T-helper 2 cell treated with Interferon-gamma antibody and Interleukin-4, amounts not matched to agents 5 μg/mL and 100 μg/mL, for 36 hours (primary cell): ENCODE measurements at regions not wholly inside any gene's neighbourhood (a gene's known extent, or its start where the extent isn't known, plus 50 kb on each side); places are given as distances from the start of the nearest gene placed in this dataset.
"Not testable (repeated sequence)": the region's sequence is repeated elsewhere in the genome, so short reads cannot be mapped to it uniquely, and the experiment has no call there.

ENCODE experiments used
- DNase-seq: peaks from one replicate; pipeline ENCODE4 v3.0.0; 2021; ENCODE audit warnings: low spot score
- H3K27ac Mint-ChIP-seq: one replicate; pipeline ENCODE4 v1.8.0; 2021; ENCODE audit warnings: mild to moderate bottlenecking, mixed read lengths
- H3K27me3 Mint-ChIP-seq: one replicate; pipeline ENCODE4 v1.8.0; 2021; ENCODE audit warnings: low read depth, mixed read lengths
- H3K36me3 Mint-ChIP-seq: one replicate; pipeline ENCODE4 v1.8.0; 2021; ENCODE audit warnings: low read depth, mixed read lengths
- H3K4me1 Mint-ChIP-seq: one replicate; pipeline ENCODE4 v1.8.0; 2021; ENCODE audit warnings: low read depth, mixed read lengths
- H3K4me3 Mint-ChIP-seq: one replicate; pipeline ENCODE4 v1.8.0; 2022; ENCODE audit warnings: mild to moderate bottlenecking, moderate library complexity, mixed read lengths
- H3K9me3 Mint-ChIP-seq: one replicate; pipeline ENCODE4 v1.8.0; 2021; ENCODE audit warnings: mixed read lengths

- not testable (repeated sequence) for H3K27ac Mint-ChIP-seq, DNase-seq, H3K4me3 Mint-ChIP-seq, H3K9me3 Mint-ChIP-seq, H3K27me3 Mint-ChIP-seq
- Mint-ChIP-seq H3K36me3 (peaks cover 14% of the 10 kb centered on the region), H3K4me1 (peaks cover 14% of the 10 kb centered on the region)
These were observed 252.4 kb upstream of the PLGLB2 start for GRCh38 chr2:87495455-87495854.

- peaks cover 16% of the 10 kb centered on the region for H3K4me1 Mint-ChIP-seq
- H3K27me3 Mint-ChIP-seq, H3K4me3 Mint-ChIP-seq, H3K9me3 Mint-ChIP-seq, DNase-seq, H3K27ac Mint-ChIP-seq: not testable (repeated sequence)
- H3K36me3 Mint-ChIP-seq, result peaks cover 12% of the 10 kb centered on the region
These were observed 251.6 kb upstream of the PLGLB2 start for GRCh38 chr2:87496036-87497006.

GRCh38 chr2:87497135-87497534 is 250.8 kb upstream of the PLGLB2 start:
- DNase-seq, H3K9me3 Mint-ChIP-seq: not testable (repeated sequence)

GRCh38 chr2:87497700-87498099 is 250.2 kb upstream of the PLGLB2 start:
- DNase-seq, H3K4me3 Mint-ChIP-seq, H3K36me3 Mint-ChIP-seq, H3K9me3 Mint-ChIP-seq, H3K27ac Mint-ChIP-seq, H3K27me3 Mint-ChIP-seq: not testable (repeated sequence)
- peaks cover 12% of the 10 kb centered on the region for H3K4me1 Mint-ChIP-seq

More at GRCh38 chr2:87497135-87497534, 250.8 kb upstream of the PLGLB2 start:
- H3K4me1 Mint-ChIP-seq, result peaks cover 13% of the 10 kb centered on the region
- not testable (repeated sequence) for H3K36me3 Mint-ChIP-seq, H3K4me3 Mint-ChIP-seq, H3K27me3 Mint-ChIP-seq, H3K27ac Mint-ChIP-seq

- H3K27ac Mint-ChIP-seq, result peak overlapping the region; percentile 69
These were observed 249.6 kb upstream of the PLGLB2 start for GRCh38 chr2:87498169-87498853.

GRCh38 chr2:87498854-87499238 is 249.0 kb upstream of the PLGLB2 start:
- H3K27me3 Mint-ChIP-seq, H3K9me3 Mint-ChIP-seq, H3K4me3 Mint-ChIP-seq, H3K36me3 Mint-ChIP-seq, DNase-seq: not testable (repeated sequence)
- peak overlapping the region; percentile 69 for H3K27ac Mint-ChIP-seq
- H3K4me1 Mint-ChIP-seq, result peaks cover 12% of the 10 kb centered on the region

More at GRCh38 chr2:87498169-87498853, 249.6 kb upstream of the PLGLB2 start:
- H3K9me3 Mint-ChIP-seq, H3K36me3 Mint-ChIP-seq, H3K27me3 Mint-ChIP-seq: not testable (repeated sequence)
- DNase-seq, result peak; percentile 73
- peak overlapping the region; percentile 57 for H3K4me3 Mint-ChIP-seq
- peaks cover 12% of the 10 kb centered on the region for H3K4me1 Mint-ChIP-seq

- DNase-seq, H3K36me3 Mint-ChIP-seq, H3K27me3 Mint-ChIP-seq, H3K9me3 Mint-ChIP-seq, H3K4me1 Mint-ChIP-seq: not testable (repeated sequence)
- H3K27ac Mint-ChIP-seq, result peak overlapping the region; percentile 96
- H3K4me3 Mint-ChIP-seq, result peak overlapping the region; percentile 79
These were observed 248.0 kb upstream of the PLGLB2 start for GRCh38 chr2:87499860-87500259.

GRCh38 chr2:87500421-87500820 is 247.5 kb upstream of the PLGLB2 start:
- not testable (repeated sequence) for H3K36me3 Mint-ChIP-seq, H3K4me1 Mint-ChIP-seq, H3K27me3 Mint-ChIP-seq, DNase-seq, H3K9me3 Mint-ChIP-seq
- H3K27ac Mint-ChIP-seq, result peak overlapping the region; percentile 95
- peak overlapping the region; percentile 79 for H3K4me3 Mint-ChIP-seq

- H3K4me3 Mint-ChIP-seq, H3K9me3 Mint-ChIP-seq, H3K4me1 Mint-ChIP-seq, H3K27me3 Mint-ChIP-seq, DNase-seq, H3K27ac Mint-ChIP-seq, H3K36me3 Mint-ChIP-seq: not testable (repeated sequence)
These were observed 246.9 kb upstream of the PLGLB2 start for GRCh38 chr2:87500951-87501350.

- H3K9me3 Mint-ChIP-seq, H3K4me1 Mint-ChIP-seq, DNase-seq, H3K4me3 Mint-ChIP-seq, H3K36me3 Mint-ChIP-seq, H3K27ac Mint-ChIP-seq, H3K27me3 Mint-ChIP-seq: not testable (repeated sequence)
These were observed 244.9 kb upstream of the PLGLB2 start for GRCh38 chr2:87502948-87503347.

GRCh38 chr2:87505239-87505638 is 242.6 kb upstream of the PLGLB2 start:
- H3K4me1 Mint-ChIP-seq, result peaks cover 11% of the 10 kb centered on the region
- not testable (repeated sequence) for H3K36me3 Mint-ChIP-seq, H3K9me3 Mint-ChIP-seq, DNase-seq, H3K27me3 Mint-ChIP-seq, H3K27ac Mint-ChIP-seq, H3K4me3 Mint-ChIP-seq

- not testable (repeated sequence) for H3K36me3 Mint-ChIP-seq, H3K4me1 Mint-ChIP-seq, H3K27me3 Mint-ChIP-seq, DNase-seq, H3K27ac Mint-ChIP-seq, H3K9me3 Mint-ChIP-seq, H3K4me3 Mint-ChIP-seq
These were observed 242.0 kb upstream of the PLGLB2 start for GRCh38 chr2:87505909-87506308.

GRCh38 chr2:87507378-87508348 is 240.2 kb upstream of the PLGLB2 start:
- H3K4me3 Mint-ChIP-seq, H3K9me3 Mint-ChIP-seq, DNase-seq, H3K36me3 Mint-ChIP-seq, H3K4me1 Mint-ChIP-seq, H3K27me3 Mint-ChIP-seq: not testable (repeated sequence)
- H3K27ac Mint-ChIP-seq, result peak overlapping the region; percentile 87
